ENCODE measurements at regions not wholly inside any gene's neighbourhood (a gene's known extent, or its start where the extent isn't known, plus 50 kb on each side); places are given as distances from the start of the nearest gene placed in this dataset.

- H3K4me1 ChIP-seq (ENCODE audit: control insufficient read depth, insufficient read depth, low read length): no peaks in the 10 kb centered on the region
- no peak for DNase-seq (ENCODE audit: low read depth in 4 of 6, low spot score in 6 of 6)
- no peaks in the 10 kb centered on the region for H3K9me3 ChIP-seq (ENCODE audit: control insufficient read depth, insufficient read depth, low read length)
- H3K4me3 ChIP-seq (ENCODE audit: low read depth, low read length): no peak overlapping the region
- WGBS (ENCODE audit: insufficient coverage): 60% methylated on average over 1 of the region's 2 CpGs
- H3K27me3 ChIP-seq (ENCODE audit: control insufficient read depth, insufficient read depth, low read length): no peaks in the 10 kb centered on the region
- no peak overlapping the region for H3K27ac ChIP-seq (ENCODE audit: low read depth, low read length)
- no peaks in the 10 kb centered on the region for H3K36me3 ChIP-seq (ENCODE audit: control insufficient read depth, insufficient read depth, low read length)
These were observed 415.8 kb upstream of the PODXL start for GRCh38 chr7:131972251-131972650.

DNA sequence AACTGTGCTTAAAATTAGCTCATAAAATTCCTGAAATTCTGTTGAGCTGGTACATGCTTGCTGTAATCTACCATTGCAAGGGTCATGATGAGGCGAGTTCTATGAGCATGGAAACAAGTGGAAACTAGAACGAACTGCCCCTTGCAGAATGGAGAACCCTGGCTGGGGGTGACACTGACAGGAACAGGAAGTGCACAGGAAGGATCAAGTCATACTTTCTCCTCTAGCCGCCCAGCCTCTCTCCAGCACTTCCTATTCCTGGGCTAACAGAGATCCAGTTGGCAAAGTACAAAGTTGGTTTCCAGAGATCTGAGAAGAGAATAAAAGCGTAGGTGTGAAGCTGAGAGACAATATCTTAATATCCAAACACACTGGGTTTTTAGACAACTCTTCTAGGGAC, 414.2 kb upstream of the PODXL start:
- no peaks in the 10 kb centered on the region for H3K4me1 ChIP-seq (ENCODE audit: control insufficient read depth, insufficient read depth, low read length)
- DNase-seq (ENCODE audit: low read depth in 4 of 6, low spot score in 6 of 6): no peak
- H3K4me3 ChIP-seq (ENCODE audit: low read depth, low read length): no peak overlapping the region
- no peaks in the 10 kb centered on the region for H3K27me3 ChIP-seq (ENCODE audit: control insufficient read depth, insufficient read depth, low read length)
- no peaks in the 10 kb centered on the region for H3K9me3 ChIP-seq (ENCODE audit: control insufficient read depth, insufficient read depth, low read length)
- 86% methylated on average over 2 of the region's 4 CpGs for WGBS (ENCODE audit: insufficient coverage)
- H3K36me3 ChIP-seq (ENCODE audit: control insufficient read depth, insufficient read depth, low read length): no peaks in the 10 kb centered on the region
- H3K27ac ChIP-seq (ENCODE audit: low read depth, low read length): no peak overlapping the region

DNA sequence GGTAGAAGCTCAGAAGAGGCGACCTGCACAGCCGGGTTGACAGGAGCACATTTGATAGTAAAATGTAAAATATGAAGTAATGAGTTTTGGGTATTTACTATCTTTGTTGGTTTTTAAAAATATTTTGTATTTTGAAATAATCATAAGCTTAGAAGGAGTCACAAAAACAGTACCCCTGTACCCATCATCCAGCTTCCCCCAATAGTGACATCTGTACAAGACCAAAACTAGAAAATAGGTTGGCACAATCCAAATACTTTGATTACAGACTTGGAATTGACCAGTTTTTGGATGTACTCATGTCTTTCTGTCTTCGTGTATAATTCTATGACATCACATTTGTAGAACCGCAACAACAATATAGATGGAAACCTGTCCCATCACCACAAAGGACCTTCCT, 413.1 kb upstream of the PODXL start:
- no peak for DNase-seq (ENCODE audit: low read depth in 4 of 6, low spot score in 6 of 6)
- H3K9me3 ChIP-seq (ENCODE audit: control insufficient read depth, insufficient read depth, low read length): no peaks in the 10 kb centered on the region
- H3K27me3 ChIP-seq (ENCODE audit: control insufficient read depth, insufficient read depth, low read length): peaks cover 2% of the 10 kb centered on the region
- no peak overlapping the region for H3K27ac ChIP-seq (ENCODE audit: low read depth, low read length)
- H3K4me1 ChIP-seq (ENCODE audit: control insufficient read depth, insufficient read depth, low read length): no peaks in the 10 kb centered on the region
- WGBS (ENCODE audit: insufficient coverage): 94% methylated on average over 2 of the region's 4 CpGs
- H3K36me3 ChIP-seq (ENCODE audit: control insufficient read depth, insufficient read depth, low read length): no peaks in the 10 kb centered on the region
- H3K4me3 ChIP-seq (ENCODE audit: low read depth, low read length): no peak overlapping the region

- Histone ChIP-seq H3K27ac (ENCODE audit: low read depth, low read length) (no peak overlapping the region), H3K9me3 (ENCODE audit: control insufficient read depth, insufficient read depth, low read length) (no peaks in the 10 kb centered on the region), H3K4me1 (ENCODE audit: control insufficient read depth, insufficient read depth, low read length) (no peaks in the 10 kb centered on the region), H3K36me3 (ENCODE audit: control insufficient read depth, insufficient read depth, low read length) (no peaks in the 10 kb centered on the region), H3K4me3 (ENCODE audit: low read depth, low read length) (no peak overlapping the region), H3K27me3 (ENCODE audit: control insufficient read depth, insufficient read depth, low read length) (peaks cover 2% of the 10 kb centered on the region)
- WGBS (ENCODE audit: insufficient coverage): 79% methylated on average over 2 of the region's 2 CpGs
- no peak for DNase-seq (ENCODE audit: low read depth in 4 of 6, low spot score in 6 of 6)
These were observed 410.8 kb upstream of the PODXL start for GRCh38 chr7:131967216-131967730.

DNA sequence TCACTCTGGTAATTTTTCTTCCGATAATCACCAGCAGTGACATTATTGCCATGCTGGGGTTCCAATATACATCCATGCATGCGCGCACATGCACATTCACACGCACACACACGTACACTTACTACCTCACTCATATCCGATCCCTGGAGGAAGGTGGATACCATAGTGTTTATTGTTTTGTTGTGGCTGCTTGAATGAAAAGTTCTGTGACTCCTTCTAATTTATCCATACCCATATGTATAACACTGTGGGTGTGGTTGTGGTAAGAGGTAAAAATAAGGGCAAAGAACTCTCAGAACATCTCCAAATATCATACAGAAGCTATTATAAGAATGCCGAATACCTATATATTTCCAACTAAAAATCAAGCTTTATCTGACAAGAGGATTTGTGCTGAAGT, 407.8 kb upstream of the PODXL start:
- Histone ChIP-seq H3K4me1 (ENCODE audit: control insufficient read depth, insufficient read depth, low read length) (peaks cover 2% of the 10 kb centered on the region), H3K27ac (ENCODE audit: low read depth, low read length) (no peak overlapping the region), H3K36me3 (ENCODE audit: control insufficient read depth, insufficient read depth, low read length) (no peaks in the 10 kb centered on the region), H3K4me3 (ENCODE audit: low read depth, low read length) (no peak overlapping the region), H3K9me3 (ENCODE audit: control insufficient read depth, insufficient read depth, low read length) (no peaks in the 10 kb centered on the region), H3K27me3 (ENCODE audit: control insufficient read depth, insufficient read depth, low read length) (peaks cover 2% of the 10 kb centered on the region)
- no CpG with 5 or more reads among the region's 7 CpGs for WGBS (ENCODE audit: insufficient coverage)
- peak in 1 of 6 donors; percentile 59 for DNase-seq (ENCODE audit: low read depth in 4 of 6, low spot score in 6 of 6)

DNA sequence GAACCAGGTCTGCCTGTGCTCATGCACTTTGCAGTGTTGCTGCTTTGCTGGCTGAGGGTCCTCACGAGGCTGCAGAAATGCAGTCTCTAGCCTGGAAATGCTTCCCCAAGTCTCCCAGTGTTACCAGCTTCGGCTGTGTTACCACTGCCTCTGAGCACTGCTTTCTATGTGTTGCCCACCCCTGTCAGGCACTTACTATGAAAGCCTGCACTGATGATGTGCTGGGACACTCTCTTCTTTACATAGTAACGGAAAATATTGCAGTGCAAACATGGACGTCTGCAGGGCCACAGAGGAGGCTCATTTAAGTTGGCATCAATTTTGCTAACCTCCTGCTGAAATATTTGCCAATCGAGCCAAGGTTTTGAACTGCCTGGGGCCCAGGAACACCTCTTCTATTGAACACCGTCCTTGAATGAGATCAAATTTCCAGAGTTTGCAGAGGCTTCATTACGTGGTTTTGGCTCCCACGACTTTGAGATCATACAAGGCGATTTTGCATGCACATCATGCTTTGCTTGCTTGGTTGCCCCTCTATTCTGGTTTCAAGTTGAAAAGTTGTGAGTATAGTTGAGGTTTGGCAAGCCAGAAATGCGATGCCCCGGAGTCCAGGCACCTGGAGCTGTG, 404.7 kb upstream of the PODXL start:
- 49% methylated on average over 11 of the region's 11 CpGs for WGBS (ENCODE audit: insufficient coverage)
- peak in 1 of 6 donors; percentile 51 for DNase-seq (ENCODE audit: low read depth in 4 of 6, low spot score in 6 of 6)

GRCh38 chr7:131959106-131959812, 402.8 kb upstream of the PODXL start:
- H3K27ac ChIP-seq (ENCODE audit: low read depth, low read length): no peak overlapping the region
- 61% methylated on average over 4 of the region's 4 CpGs for WGBS (ENCODE audit: insufficient coverage)
- peaks cover 5% of the 10 kb centered on the region for H3K4me1 ChIP-seq (ENCODE audit: control insufficient read depth, insufficient read depth, low read length)
- H3K9me3 ChIP-seq (ENCODE audit: control insufficient read depth, insufficient read depth, low read length): no peaks in the 10 kb centered on the region
- H3K27me3 ChIP-seq (ENCODE audit: control insufficient read depth, insufficient read depth, low read length): no peaks in the 10 kb centered on the region
- DNase-seq (ENCODE audit: low read depth in 4 of 6, low spot score in 6 of 6): no peak
- H3K4me3 ChIP-seq (ENCODE audit: low read depth, low read length): no peak overlapping the region
- H3K36me3 ChIP-seq (ENCODE audit: control insufficient read depth, insufficient read depth, low read length): no peaks in the 10 kb centered on the region

More for the DNA sequence above, 404.7 kb upstream of the PODXL start:
- H3K27me3 ChIP-seq (ENCODE audit: control insufficient read depth, insufficient read depth, low read length): peaks cover 2% of the 10 kb centered on the region
- peaks cover 2% of the 10 kb centered on the region for H3K4me1 ChIP-seq (ENCODE audit: control insufficient read depth, insufficient read depth, low read length)
- H3K9me3 ChIP-seq (ENCODE audit: control insufficient read depth, insufficient read depth, low read length): no peaks in the 10 kb centered on the region
- no peak overlapping the region for H3K4me3 ChIP-seq (ENCODE audit: low read depth, low read length)
- H3K36me3 ChIP-seq (ENCODE audit: control insufficient read depth, insufficient read depth, low read length): no peaks in the 10 kb centered on the region
- no peak overlapping the region for H3K27ac ChIP-seq (ENCODE audit: low read depth, low read length)

DNA sequence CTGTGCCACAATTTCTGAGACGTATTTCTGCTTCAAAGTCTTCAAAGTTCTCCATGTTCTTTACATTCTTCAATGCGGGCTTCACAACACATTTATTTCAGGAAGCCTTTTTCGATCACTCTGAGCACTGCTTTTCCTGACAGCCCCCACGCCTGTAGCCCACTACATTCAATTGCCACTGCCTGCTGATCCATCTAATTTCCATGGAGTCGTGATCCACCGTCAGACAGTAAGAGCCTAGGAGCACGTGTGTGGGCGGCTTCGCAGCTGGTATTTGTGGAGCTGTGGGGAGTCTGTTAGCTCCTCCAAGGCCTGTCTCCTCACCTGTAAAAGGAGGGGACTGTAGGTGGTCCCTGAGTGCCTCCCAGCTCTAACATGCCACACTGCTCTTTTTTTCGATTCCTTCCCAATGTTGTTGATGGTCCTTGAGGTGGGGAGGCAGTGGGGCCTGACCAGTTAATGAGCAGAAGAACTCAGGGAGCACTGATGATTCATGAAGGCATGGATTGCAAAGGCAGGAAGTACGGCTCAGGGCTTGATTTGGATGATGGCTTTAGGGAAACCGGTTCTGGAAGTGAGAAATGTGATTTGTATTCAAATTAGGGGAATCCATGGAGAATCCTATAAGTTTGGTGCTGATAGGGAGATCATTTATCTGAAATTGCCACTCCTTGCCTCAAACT, 401.1 kb upstream of the PODXL start:
- no peak for DNase-seq (ENCODE audit: low read depth in 4 of 6, low spot score in 6 of 6)
- 88% methylated on average over 7 of the region's 12 CpGs for WGBS (ENCODE audit: insufficient coverage)
- Histone ChIP-seq H3K9me3 (ENCODE audit: control insufficient read depth, insufficient read depth, low read length) (no peaks in the 10 kb centered on the region), H3K27ac (ENCODE audit: low read depth, low read length) (no peak overlapping the region), H3K4me1 (ENCODE audit: control insufficient read depth, insufficient read depth, low read length) (peaks cover 8% of the 10 kb centered on the region), H3K27me3 (ENCODE audit: control insufficient read depth, insufficient read depth, low read length) (no peaks in the 10 kb centered on the region), H3K4me3 (ENCODE audit: low read depth, low read length) (no peak overlapping the region), H3K36me3 (ENCODE audit: control insufficient read depth, insufficient read depth, low read length) (no peaks in the 10 kb centered on the region)

GRCh38 chr7:131956864-131957263, 400.4 kb upstream of the PODXL start:
- peaks cover 10% of the 10 kb centered on the region for H3K4me1 ChIP-seq (ENCODE audit: control insufficient read depth, insufficient read depth, low read length)
- H3K36me3 ChIP-seq (ENCODE audit: control insufficient read depth, insufficient read depth, low read length): no peaks in the 10 kb centered on the region
- no peak overlapping the region for H3K27ac ChIP-seq (ENCODE audit: low read depth, low read length)
- H3K27me3 ChIP-seq (ENCODE audit: control insufficient read depth, insufficient read depth, low read length): no peaks in the 10 kb centered on the region
- no peak overlapping the region for H3K4me3 ChIP-seq (ENCODE audit: low read depth, low read length)
- no peaks in the 10 kb centered on the region for H3K9me3 ChIP-seq (ENCODE audit: control insufficient read depth, insufficient read depth, low read length)
- no CpG with 5 or more reads among the region's 1 CpG for WGBS (ENCODE audit: insufficient coverage)
- DNase-seq (ENCODE audit: low read depth in 4 of 6, low spot score in 6 of 6): no peak

All from spinal cord (tissue), 9 donors.